Transverse colon (tissue), 4 donors: ENCODE measurements at regions not wholly inside any gene's neighbourhood (a gene's known extent, or its start where the extent isn't known, plus 50 kb on each side); places are given as distances from the start of the nearest gene placed in this dataset.
"Not testable (repeated sequence)": the region's sequence is repeated elsewhere in the genome, so short reads cannot be mapped to it uniquely, and the experiment has no call there.

Experiments
- DNase-seq: peaks from one replicate; pipeline ENCODE4 v3.0.0-alpha.2; 2019
- H3K27ac ChIP-seq, 4 donors: fragments of 200-600 bp; sonication (generic); 2 replicates each; pipeline ENCODE4 v1.5.1; 2016 to 2018; ENCODE audit warnings: inconsistent platforms in 4 of 4
- H3K27me3 ChIP-seq: fragments of 200-600 bp; sonication (generic); 2 replicates; pipeline ENCODE4 v1.5.1; 2017; ENCODE audit warnings: inconsistent platforms
- H3K36me3 ChIP-seq, 4 donors: fragments of 200-600 bp; sonication (generic); 2 replicates each; pipeline ENCODE4 v1.5.1; 2017 to 2019; ENCODE audit warnings: inconsistent platforms in 4 of 4
- H3K4me1 ChIP-seq, 4 donors: fragments of 200-600 bp; sonication (generic); 2 replicates each; pipeline ENCODE4 v1.5.1; 2017 to 2020; ENCODE audit warnings: inconsistent platforms in 4 of 4
- H3K4me3 ChIP-seq, 4 donors: fragments of 200-600 bp; sonication (generic); 1 replicate in 1 of 4; 2 replicates in 3 of 4; pipeline versions ENCODE4 v1.5.1 to v1.6.1; 2017 to 2019; ENCODE audit warnings: inconsistent platforms in 4 of 4
- H3K9me3 ChIP-seq, 2 donors: fragments of 200-600 bp; sonication (generic); 2 replicates each; pipeline ENCODE4 v1.5.1; 2017 to 2019; ENCODE audit warnings: inconsistent platforms in 2 of 2
- CTCF ChIP-seq, 5 experiments: fragments of 200-600 bp in 3 of 5; fragments of 450-650 bp in 2 of 5; sonication (generic) in 3 of 5; IDR thresholded peaks; 1 replicate in 2 of 5; 2 replicates in 3 of 5; pipeline ENCODE4 v1.5.1; 2016 to 2017; ENCODE audit warnings: antibody characterized with exemption in 5 of 5, inconsistent platforms in 3 of 5, mild to moderate bottlenecking in 2 of 5, moderate library complexity in 1 of 5
- EP300 ChIP-seq: sonication (generic); formaldehyde crosslinking; IDR thresholded peaks from one replicate; pipeline ENCODE4 v1.6.1; 2017; ENCODE audit warnings: antibody characterized with exemption, low read depth
- POLR2A ChIP-seq: fragments of 450-650 bp; IDR thresholded peaks from one replicate; pipeline ENCODE4 v1.6.1; 2016; ENCODE audit warnings: antibody characterized with exemption, mild to moderate bottlenecking, moderate library complexity
- POLR2AphosphoS5 ChIP-seq, 3 donors: sonication (generic); formaldehyde crosslinking; IDR thresholded peaks; one replicate each; pipeline ENCODE4 v1.6.1; 2016; ENCODE audit warnings: antibody characterized with exemption in 3 of 3
- WGBS, 2 donors: methylation state at CpG; one replicate each; pipeline ENCODE4 v1.1.5; 2018; ENCODE audit warnings: low coverage in 1 of 2; 5-methylcytosine and 5-hydroxymethylcytosine counted together
- in situ Hi-C, 4 donors: fragments of 200-750 bp; cut with MboI; loops; one replicate each; pipeline versions ENCODE4 v1.15.0 to v1.15.1; 2017; ENCODE audit warnings: low sequenced_read_pairs in 3 of 4, low pct_ligation_motif_present in 1 of 4, low pct_unique_long_range_greater_than_20kb in 1 of 4
- intact Hi-C: fragments of 100-400 bp; cut with DNase I; formaldehyde crosslinking; loops from one replicate; pipeline ENCODE4 v1.15.1; 2023; ENCODE audit warnings: low total_unique reads

- peak overlapping the region in 1 of 4 donors; percentile 44 for H3K27ac ChIP-seq
- no peak for TF ChIP-seq POLR2AphosphoS5 (IDR thresholded peaks at IDR 0.05)
- TF ChIP-seq POLR2A: no peak
- no peak for TF ChIP-seq EP300
- H3K9me3 ChIP-seq: no peaks in the 10 kb centered on the region
- H3K4me1 ChIP-seq: peaks cover 0 to 3% (median 0%) of the 10 kb centered on the region in 4 donors
- WGBS, 2 donors: 65 to 68% methylated on average over 3 of the region's 3 CpGs
- intact Hi-C loops (no loop called here), in situ Hi-C loops (no loop called here)
- DNase-seq: no peak
- no peaks in the 10 kb centered on the region for H3K27me3 ChIP-seq
- H3K36me3 ChIP-seq: no peaks in the 10 kb centered on the region
- H3K4me3 ChIP-seq: no peak overlapping the region
These were observed 129.7 kb upstream of the CDIN1 start for GRCh38 chr15:36449662-36450145.

GRCh38 chr15:36454244-36454643, 125.2 kb upstream of the CDIN1 start:
- H3K4me1 ChIP-seq, H3K27me3 ChIP-seq, H3K36me3 ChIP-seq, intact Hi-C loops, H3K9me3 ChIP-seq, DNase-seq, in situ Hi-C loops, H3K4me3 ChIP-seq, H3K27ac ChIP-seq: not testable (repeated sequence)
- WGBS, 2 donors: 84 to 92% methylated on average over 2 to 4 of the region's 4 CpGs

- TF ChIP-seq CTCF (IDR thresholded peaks at IDR 0.05) (no peak), POLR2A (no peak), POLR2AphosphoS5 (IDR thresholded peaks at IDR 0.05) (no peak), EP300 (no peak)
- Histone ChIP-seq H3K36me3 (no peaks in the 10 kb centered on the region), H3K4me1 (no peaks in the 10 kb centered on the region), H3K27ac (no peak overlapping the region), H3K4me3 (no peak overlapping the region), H3K27me3 (no peaks in the 10 kb centered on the region), H3K9me3 (no peaks in the 10 kb centered on the region)
- WGBS, 2 donors: 49 to 50% methylated on average over 4 to 5 of the region's 5 CpGs
- intact Hi-C loops (no loop called here), in situ Hi-C loops (no loop called here)
- no peak for DNase-seq
These were observed 121.0 kb upstream of the CDIN1 start for GRCh38 chr15:36458411-36458810.

GRCh38 chr15:36465304-36465703, 114.1 kb upstream of the CDIN1 start:
- intact Hi-C loops (no loop called here), in situ Hi-C loops (no loop called here)
- 43 to 78% methylated on average over 1 of the region's 1 CpG for WGBS, 2 donors
- Histone ChIP-seq H3K36me3 (no peaks in the 10 kb centered on the region), H3K27me3 (no peaks in the 10 kb centered on the region), H3K27ac (no peak overlapping the region), H3K4me3 (no peak overlapping the region), H3K9me3 (no peaks in the 10 kb centered on the region), H3K4me1 (no peaks in the 10 kb centered on the region)
- no peak for DNase-seq
- TF ChIP-seq CTCF (IDR thresholded peaks at IDR 0.05): no peak
- TF ChIP-seq POLR2A: no peak
- no peak for TF ChIP-seq POLR2AphosphoS5 (IDR thresholded peaks at IDR 0.05)
- TF ChIP-seq EP300: no peak

- no peaks in the 10 kb centered on the region for H3K9me3 ChIP-seq
- H3K36me3 ChIP-seq: no peaks in the 10 kb centered on the region
- no peaks in the 10 kb centered on the region for H3K4me1 ChIP-seq
- intact Hi-C loops (no loop called here), in situ Hi-C loops (no loop called here)
- H3K27me3 ChIP-seq: no peaks in the 10 kb centered on the region
- H3K4me3 ChIP-seq: no peak overlapping the region
- DNase-seq: no peak
- H3K27ac ChIP-seq: no peak overlapping the region
- 78 to 79% methylated on average over 4 to 5 of the region's 5 CpGs for WGBS, 2 donors
- TF ChIP-seq EP300 (no peak), CTCF (IDR thresholded peaks at IDR 0.05) (no peak), POLR2AphosphoS5 (IDR thresholded peaks at IDR 0.05) (no peak), POLR2A (no peak)
These were observed 110.7 kb upstream of the CDIN1 start for GRCh38 chr15:36468746-36469145.
